Neuronal stem cell (in vitro differentiated cells): ENCODE measurements at regions not wholly inside any gene's neighbourhood (a gene's known extent, or its start where the extent isn't known, plus 50 kb on each side); places are given as distances from the start of the nearest gene placed in this dataset.

Source experiments
- DNase-seq: peaks from one replicate; pipeline ENCODE4 v3.0.0-alpha.2; 2013; ENCODE audit warnings: low spot score
- H2AFZ ChIP-seq: one replicate; pipeline ENCODE4 v1.6.1; 2013; ENCODE audit warnings: mild to moderate bottlenecking, low read length, inconsistent platforms
- H2AK5ac ChIP-seq: 2 replicates; pipeline ENCODE4 v1.6.1; 2013; ENCODE audit warnings: low read depth, mild to moderate bottlenecking, inconsistent platforms, low read length, moderate library complexity, mixed read lengths
- H2BK120ac ChIP-seq: 2 replicates; pipeline ENCODE4 v1.6.1; 2013; ENCODE audit warnings: low read depth, mild to moderate bottlenecking, inconsistent platforms, low read length, moderate library complexity, mixed read lengths
- H2BK12ac ChIP-seq: one replicate; pipeline ENCODE4 v1.6.1; 2013; ENCODE audit warnings: low read length, inconsistent platforms
- H2BK15ac ChIP-seq: 2 replicates; pipeline ENCODE4 v1.6.1; 2013; ENCODE audit warnings: mild to moderate bottlenecking, low read length, inconsistent platforms, mixed read lengths
- H2BK5ac ChIP-seq: one replicate; pipeline ENCODE4 v1.6.1; 2013; ENCODE audit warnings: inconsistent platforms, mild to moderate bottlenecking, low read length, moderate library complexity
- H3K14ac ChIP-seq: one replicate; pipeline ENCODE4 v1.6.1; 2013; ENCODE audit warnings: low read length, inconsistent platforms
- H3K18ac ChIP-seq: 2 replicates; pipeline ENCODE4 v1.6.1; 2013; ENCODE audit warnings: low read length, inconsistent platforms
- H3K23ac ChIP-seq: 2 replicates; pipeline ENCODE4 v1.6.1; 2013; ENCODE audit warnings: low read depth, mild to moderate bottlenecking, mixed read lengths, low read length, inconsistent platforms; ENCODE audit not compliant: poor library complexity
- H3K27ac ChIP-seq: replicated peaks from 3 replicates; pipeline ENCODE4 v1.5.1; 2013; ENCODE audit warnings: low read length, inconsistent platforms
- H3K27me3 ChIP-seq, 3 experiments: 2 replicates each; pipeline ENCODE4 v1.6.1; 2013; ENCODE audit warnings: low read length in 3 of 3, mild to moderate bottlenecking in 2 of 3, inconsistent platforms in 1 of 3, low read depth in 1 of 3, mixed read lengths in 1 of 3, moderate library complexity in 1 of 3; ENCODE audit not compliant: control insufficient read depth in 3 of 3, insufficient read depth in 3 of 3
- H3K36me3 ChIP-seq, 2 donors: replicated peaks in 1 of 2; 2 replicates each; pipeline ENCODE4 v1.6.1; 2013; ENCODE audit warnings: low read length in 2 of 2; ENCODE audit not compliant: control insufficient read depth in 2 of 2, insufficient read depth in 2 of 2
- H3K4ac ChIP-seq: 2 replicates; pipeline ENCODE4 v1.6.1; 2013; ENCODE audit warnings: inconsistent platforms, mild to moderate bottlenecking, low read length, moderate library complexity
- H3K4me1 ChIP-seq, 2 donors: 1 replicate in 1 of 2; 2 replicates in 1 of 2; pipeline ENCODE4 v1.6.1; 2013; ENCODE audit warnings: low read length in 2 of 2, low read depth in 1 of 2; ENCODE audit not compliant: control insufficient read depth in 2 of 2, insufficient read depth in 1 of 2
- H3K4me2 ChIP-seq: one replicate; pipeline ENCODE4 v1.6.1; 2013; ENCODE audit warnings: mild to moderate bottlenecking, low read length, inconsistent platforms; ENCODE audit not compliant: insufficient read depth, poor library complexity, severe bottlenecking
- H3K4me3 ChIP-seq, 2 donors: 2 replicates each; pipeline ENCODE4 v1.5.1; 2013; ENCODE audit warnings: low read length in 2 of 2, mild to moderate bottlenecking in 2 of 2, inconsistent platforms in 1 of 2, moderate library complexity in 1 of 2
- H3K79me1 ChIP-seq: one replicate; pipeline ENCODE4 v1.6.1; 2013; ENCODE audit warnings: low read depth, mild to moderate bottlenecking, inconsistent platforms, low read length, moderate library complexity
- H3K9ac ChIP-seq: one replicate; pipeline ENCODE4 v1.6.1; 2013; ENCODE audit warnings: mild to moderate bottlenecking, low read depth, low read length, inconsistent platforms; ENCODE audit not compliant: poor library complexity
- H3K9me3 ChIP-seq, 2 donors: replicated peaks in 1 of 2; 2 replicates each; pipeline versions ENCODE3 to v1.6.1; 2013; ENCODE audit warnings: low read length in 2 of 2, mild to moderate bottlenecking in 2 of 2, inconsistent platforms in 1 of 2, low read depth in 1 of 2, mixed read lengths in 1 of 2, moderate library complexity in 1 of 2; ENCODE audit not compliant: control insufficient read depth in 2 of 2, insufficient read depth in 1 of 2
- H4K8ac ChIP-seq: one replicate; pipeline ENCODE4 v1.6.1; 2013; ENCODE audit warnings: low read depth, mild to moderate bottlenecking, inconsistent platforms, low read length, moderate library complexity
- H4K91ac ChIP-seq: one replicate; pipeline ENCODE4 v1.6.1; 2013; ENCODE audit warnings: low read length, low read depth, mild to moderate bottlenecking, inconsistent platforms; ENCODE audit not compliant: poor library complexity
- WGBS, 2 donors: extraction: QIAGEN DNeasy Blood & Tissue Kit; methylation state at CpG; one replicate each; pipeline ENCODE4 v1.1.7; 2013; ENCODE audit warnings: missing lambda C conversion rate in 2 of 2, mixed read lengths in 1 of 2; ENCODE audit not compliant: insufficient read length in 2 of 2, insufficient replicate concordance in 1 of 2; ENCODE audit errors: extremely low coverage in 2 of 2; 5-methylcytosine and 5-hydroxymethylcytosine counted together

DNA sequence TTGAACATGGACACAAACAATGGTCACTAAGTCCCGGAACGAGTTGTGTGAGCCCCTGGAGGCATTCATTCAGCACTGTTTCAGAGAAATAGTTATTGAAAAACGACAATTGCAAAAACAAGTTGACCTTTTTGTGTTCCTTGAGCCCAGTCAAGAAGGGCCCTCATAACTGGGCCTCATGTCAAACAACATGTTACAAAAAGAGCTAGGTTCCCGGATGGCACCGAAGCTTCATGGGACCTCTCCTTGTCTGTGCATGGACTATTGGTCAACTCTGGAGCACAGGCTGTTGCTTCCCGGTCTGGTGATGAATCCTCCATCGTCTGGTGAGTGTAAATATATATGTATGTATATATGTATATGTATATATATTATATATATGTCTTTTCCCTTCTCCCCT is 176.6 kb downstream of the ALG10 start:
- Histone ChIP-seq H3K27me3 (no peaks in the 10 kb centered on the region), H2BK15ac (no peak overlapping the region), H2AK5ac (no peak overlapping the region), H3K4ac (no peak overlapping the region), H3K4me2 (no peak overlapping the region), H2BK5ac (no peak overlapping the region), H3K4me1 (no peaks in the 10 kb centered on the region), H2BK120ac (no peak overlapping the region), H4K8ac (no peak overlapping the region), H3K9me3 (peaks cover 0 to 10% of the 10 kb centered on the region in 2 donors), H2AFZ (no peak overlapping the region), H3K4me3 (no peak overlapping the region), H3K27ac (no peak overlapping the region), H3K36me3 (no peaks in the 10 kb centered on the region), H3K9ac (no peak overlapping the region), H3K18ac (no peak overlapping the region), H4K91ac (no peak overlapping the region), H3K23ac (no peak overlapping the region), H3K14ac (no peak overlapping the region), H2BK12ac (no peak overlapping the region), H3K79me1 (no peaks in the 10 kb centered on the region)
- no peak for DNase-seq
- WGBS, 2 donors: no CpG with 5 or more reads among the region's 7 CpGs

DNA sequence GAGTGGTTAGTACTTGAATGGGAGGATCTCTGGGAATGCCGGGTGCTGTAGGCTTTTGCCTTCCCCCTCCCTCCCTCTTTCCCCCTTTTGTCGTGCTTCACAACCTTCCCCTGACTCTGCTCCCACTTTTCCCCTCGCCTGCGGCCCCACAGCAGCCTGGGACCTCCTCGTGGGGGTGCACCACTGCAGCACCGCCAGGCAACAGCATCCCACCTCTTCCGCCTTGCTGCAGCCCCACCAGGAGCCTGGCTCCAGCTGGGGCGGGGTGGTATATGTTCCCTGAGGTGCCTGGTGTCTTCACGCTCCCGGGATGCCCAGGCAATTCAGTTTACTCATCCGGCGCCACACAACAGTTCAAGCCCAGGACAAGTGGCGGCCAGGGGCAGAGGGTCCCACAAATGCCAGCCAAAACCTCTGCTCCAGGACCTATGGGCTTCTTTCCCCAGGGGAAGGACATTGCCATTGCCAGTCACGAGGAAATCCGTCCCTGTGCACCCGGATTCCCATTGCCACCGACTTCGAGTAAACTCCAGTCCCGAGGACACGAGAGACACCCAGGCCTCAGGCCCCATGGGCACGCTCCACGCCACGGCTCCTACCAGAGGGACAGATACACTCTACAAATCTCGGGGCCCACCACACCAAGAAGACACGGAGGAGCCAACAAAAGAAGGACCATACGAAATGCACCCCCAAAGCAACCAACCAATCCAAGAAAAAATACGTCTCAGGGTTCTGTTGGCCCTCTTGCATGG is 181.7 kb downstream of the ALG10 start:
- Histone ChIP-seq H3K27me3 (no peaks in the 10 kb centered on the region), H3K27ac (no peak overlapping the region), H4K8ac (no peak overlapping the region), H2AFZ (no peak overlapping the region), H3K4me3 (no peak overlapping the region), H3K23ac (no peak overlapping the region), H3K14ac (no peak overlapping the region), H2AK5ac (no peak overlapping the region), H3K4me1 (no peaks in the 10 kb centered on the region), H3K79me1 (no peaks in the 10 kb centered on the region), H3K9me3 (peaks cover 0 to 50% of the 10 kb centered on the region in 2 donors), H3K18ac (no peak overlapping the region), H3K9ac (no peak overlapping the region), H3K4ac (no peak overlapping the region), H4K91ac (no peak overlapping the region), H3K4me2 (no peak overlapping the region), H2BK120ac (no peak overlapping the region), H2BK12ac (no peak overlapping the region), H3K36me3 (no peaks in the 10 kb centered on the region), H2BK15ac (no peak overlapping the region), H2BK5ac (no peak overlapping the region)
- no CpG with 5 or more reads among the region's 27 CpGs for WGBS, 2 donors
- no peak for DNase-seq

GRCh38 chr12:34204830-34205285 is 182.6 kb downstream of the ALG10 start:
- peaks cover 0 to 56% of the 10 kb centered on the region in 2 donors for H3K9me3 ChIP-seq
- no CpG with 5 or more reads among the region's 12 CpGs for WGBS, 2 donors
- no peak overlapping the region for H3K23ac ChIP-seq
- no peak overlapping the region for H3K9ac ChIP-seq
- no peak overlapping the region for H3K4me2 ChIP-seq
- H2BK12ac ChIP-seq: no peak overlapping the region
- no peak for DNase-seq
- no peak overlapping the region for H4K91ac ChIP-seq
- no peaks in the 10 kb centered on the region for H3K36me3 ChIP-seq
- H3K79me1 ChIP-seq: no peaks in the 10 kb centered on the region
- H2BK15ac ChIP-seq: no peak overlapping the region
- H3K18ac ChIP-seq: no peak overlapping the region
- H2AK5ac ChIP-seq: no peak overlapping the region
- H3K27me3 ChIP-seq: no peaks in the 10 kb centered on the region
- H4K8ac ChIP-seq: no peak overlapping the region
- no peak overlapping the region for H3K4me3 ChIP-seq
- no peak overlapping the region for H2BK5ac ChIP-seq
- H3K27ac ChIP-seq: no peak overlapping the region
- no peaks in the 10 kb centered on the region for H3K4me1 ChIP-seq
- H2AFZ ChIP-seq: no peak overlapping the region
- no peak overlapping the region for H3K4ac ChIP-seq
- H3K14ac ChIP-seq: no peak overlapping the region
- H2BK120ac ChIP-seq: no peak overlapping the region

- Histone ChIP-seq H3K9me3 (peaks cover 0 to 58% of the 10 kb centered on the region in 2 donors), H3K4me1 (no peaks in the 10 kb centered on the region)
- DNase-seq: no peak
These were observed 183.1 kb downstream of the ALG10 start for GRCh38 chr12:34205401-34205800.

More at GRCh38 chr12:34205401-34205800, 183.1 kb downstream of the ALG10 start:
- no peak overlapping the region for H2BK5ac ChIP-seq
- no peaks in the 10 kb centered on the region for H3K36me3 ChIP-seq
- no peak overlapping the region for H3K14ac ChIP-seq
- H3K4me2 ChIP-seq: no peak overlapping the region
- no peak overlapping the region for H4K8ac ChIP-seq
- H2BK12ac ChIP-seq: no peak overlapping the region
- no peak overlapping the region for H3K4me3 ChIP-seq
- no peak overlapping the region for H4K91ac ChIP-seq
- H3K23ac ChIP-seq: no peak overlapping the region
- no peak overlapping the region for H3K27ac ChIP-seq
- no peak overlapping the region for H2BK15ac ChIP-seq
- H3K4ac ChIP-seq: no peak overlapping the region
- H2AFZ ChIP-seq: no peak overlapping the region
- no CpG with 5 or more reads among the region's 24 CpGs for WGBS, 2 donors
- H3K18ac ChIP-seq: no peak overlapping the region
- no peaks in the 10 kb centered on the region for H3K79me1 ChIP-seq
- H2AK5ac ChIP-seq: no peak overlapping the region
- peak overlapping the region; percentile 2 for H3K9ac ChIP-seq
- no peaks in the 10 kb centered on the region for H3K27me3 ChIP-seq
- no peak overlapping the region for H2BK120ac ChIP-seq
